GM12874 (cell line): ENCODE measurements at regions not wholly inside any gene's neighbourhood (a gene's known extent, or its start where the extent isn't known, plus 50 kb on each side); places are given as distances from the start of the nearest gene placed in this dataset.

Experiments used
- TF ChIP-seq, protein P1 (sequence below): IDR thresholded peaks from 2 replicates; pipeline ENCODE4 v1.5.1; 2011; ENCODE audit warnings: low read depth, mild to moderate bottlenecking, control low read depth, low read length, moderate library complexity; ENCODE audit not compliant: insufficient read depth

DNA sequence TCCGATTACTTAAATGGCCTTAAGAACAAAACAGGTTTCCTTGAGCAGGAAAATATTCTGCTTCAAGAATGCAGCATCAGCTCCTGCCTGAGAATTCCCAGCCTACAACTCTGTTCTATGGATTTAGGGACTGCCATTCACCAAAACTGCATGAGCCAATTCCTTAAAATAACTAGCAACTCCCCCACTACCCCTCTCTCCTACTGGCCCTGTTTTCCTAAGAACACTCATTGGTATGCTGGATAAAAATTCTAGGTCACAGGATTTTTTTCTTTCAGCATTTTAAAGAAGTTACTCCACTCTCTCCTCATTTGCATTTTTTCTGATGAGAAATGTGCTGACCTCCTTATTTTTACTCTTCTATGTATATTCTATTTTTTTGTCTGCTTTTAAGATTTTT is 347.1 kb downstream of the IDS start:
- TF ChIP-seq, protein P1, sequence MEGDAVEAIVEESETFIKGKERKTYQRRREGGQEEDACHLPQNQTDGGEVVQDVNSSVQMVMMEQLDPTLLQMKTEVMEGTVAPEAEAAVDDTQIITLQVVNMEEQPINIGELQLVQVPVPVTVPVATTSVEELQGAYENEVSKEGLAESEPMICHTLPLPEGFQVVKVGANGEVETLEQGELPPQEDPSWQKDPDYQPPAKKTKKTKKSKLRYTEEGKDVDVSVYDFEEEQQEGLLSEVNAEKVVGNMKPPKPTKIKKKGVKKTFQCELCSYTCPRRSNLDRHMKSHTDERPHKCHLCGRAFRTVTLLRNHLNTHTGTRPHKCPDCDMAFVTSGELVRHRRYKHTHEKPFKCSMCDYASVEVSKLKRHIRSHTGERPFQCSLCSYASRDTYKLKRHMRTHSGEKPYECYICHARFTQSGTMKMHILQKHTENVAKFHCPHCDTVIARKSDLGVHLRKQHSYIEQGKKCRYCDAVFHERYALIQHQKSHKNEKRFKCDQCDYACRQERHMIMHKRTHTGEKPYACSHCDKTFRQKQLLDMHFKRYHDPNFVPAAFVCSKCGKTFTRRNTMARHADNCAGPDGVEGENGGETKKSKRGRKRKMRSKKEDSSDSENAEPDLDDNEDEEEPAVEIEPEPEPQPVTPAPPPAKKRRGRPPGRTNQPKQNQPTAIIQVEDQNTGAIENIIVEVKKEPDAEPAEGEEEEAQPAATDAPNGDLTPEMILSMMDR, result no peak

GRCh38 chrX:149152941-149153340 is 352.2 kb downstream of the IDS start:
- TF ChIP-seq, protein P1, result no peak

DNA sequence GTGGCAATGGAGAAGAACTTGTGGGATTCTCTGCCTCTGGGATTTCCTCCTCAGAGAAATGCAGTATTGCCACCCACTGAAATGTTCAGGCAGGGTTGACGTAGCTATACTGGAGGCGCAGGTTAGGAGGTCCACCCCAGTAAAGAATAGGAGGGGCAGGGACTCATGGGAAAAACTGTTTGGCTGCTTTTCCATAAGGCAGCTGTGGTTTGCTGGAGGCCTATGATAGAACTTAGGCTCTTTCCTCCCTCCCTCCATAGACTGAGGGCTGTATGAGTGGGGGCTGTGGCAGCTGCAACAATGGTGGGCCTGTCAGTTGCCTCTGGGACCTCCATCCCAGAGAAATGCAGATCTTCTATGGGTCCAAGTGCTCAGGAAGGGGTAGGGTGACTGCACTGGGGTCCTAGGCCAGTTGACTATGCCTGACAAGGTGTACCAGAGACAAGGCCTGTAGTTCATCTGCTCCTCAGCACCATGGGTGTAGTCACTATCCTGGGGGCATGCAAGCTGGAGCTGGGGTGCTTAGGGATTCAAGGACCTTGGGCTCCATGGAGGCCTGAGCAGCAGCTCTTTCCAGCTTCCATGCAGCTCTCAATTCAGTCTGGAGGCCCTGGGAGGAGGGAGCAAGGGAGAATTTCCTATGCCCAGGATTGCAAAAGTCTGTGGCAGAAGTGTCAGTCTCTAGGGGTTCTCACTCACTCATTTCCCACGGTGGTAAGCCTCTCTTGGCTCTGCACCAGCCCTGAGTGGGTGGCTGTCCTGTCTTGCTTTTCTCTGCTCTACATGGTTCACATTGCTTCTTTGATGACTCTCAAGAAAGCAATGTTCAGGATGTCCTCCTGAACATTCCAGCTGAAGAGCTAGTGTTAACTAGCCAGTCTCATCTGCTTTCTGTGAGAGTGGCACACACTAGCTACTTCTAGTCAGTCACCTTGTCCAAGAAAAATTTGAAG is 353.0 kb downstream of the IDS start:
- TF ChIP-seq, protein P1, result no peak

DNA sequence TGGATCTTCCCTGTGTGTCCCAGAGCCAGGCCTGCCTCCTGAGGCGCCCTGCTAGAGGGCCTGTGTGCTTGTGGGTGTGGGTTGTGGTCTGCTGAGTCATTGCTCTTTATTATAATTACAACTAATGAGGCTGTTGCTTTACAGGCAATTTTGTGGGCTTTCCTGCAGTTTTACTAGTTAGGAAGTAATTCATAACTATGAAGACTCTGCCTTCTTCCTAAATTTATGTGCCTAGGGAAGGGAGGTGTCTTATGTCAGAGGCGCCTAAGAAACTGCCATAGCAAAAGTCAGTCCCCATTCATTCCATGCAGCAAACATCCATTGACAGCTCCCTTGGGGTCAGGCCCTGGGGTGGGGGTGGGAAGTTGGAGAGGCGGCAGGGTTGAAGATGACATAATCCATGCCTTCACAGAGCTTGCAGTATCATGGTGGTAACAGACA is 359.2 kb downstream of the IDS start:
- TF ChIP-seq, protein P1, result no peak

GRCh38 chrX:149131774-149132173 is 373.3 kb downstream of the IDS start:
- TF ChIP-seq, protein P1, result no peak

GRCh38 chrX:149129767-149130166 is 375.3 kb downstream of the IDS start:
- TF ChIP-seq, protein P1, result no peak

DNA sequence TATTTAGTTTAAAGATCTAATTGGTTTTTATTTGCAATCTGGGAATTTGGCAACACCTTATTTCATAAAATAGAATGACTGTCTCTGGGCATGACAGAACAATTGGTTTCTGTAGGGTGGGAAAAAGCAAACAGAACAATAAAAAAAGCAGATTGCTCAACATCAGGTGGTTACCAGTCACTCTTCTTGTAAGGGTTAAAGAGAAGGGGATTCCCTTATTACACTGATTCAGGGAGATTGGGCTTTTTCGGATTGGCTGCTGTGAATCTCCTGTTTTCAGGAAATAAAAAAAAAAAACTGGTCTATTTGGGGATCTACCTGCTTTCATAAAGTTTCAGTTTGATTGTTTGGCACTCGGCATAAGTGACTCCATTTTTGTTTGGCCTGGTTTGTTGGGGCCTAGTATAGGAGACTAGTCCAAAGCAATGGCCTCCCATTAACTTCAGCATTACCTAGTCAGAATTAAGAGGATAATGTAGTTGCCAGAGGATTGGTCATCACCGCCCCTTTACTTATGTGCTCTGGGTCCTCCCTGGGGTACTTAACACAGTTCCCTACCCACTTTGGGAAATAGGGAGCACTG is 380.5 kb downstream of the IDS start:
- TF ChIP-seq, protein P1, result no peak
